ENCODE measurements at regions not wholly inside any gene's neighbourhood (a gene's known extent, or its start where the extent isn't known, plus 50 kb on each side); places are given as distances from the start of the nearest gene placed in this dataset.

DNA sequence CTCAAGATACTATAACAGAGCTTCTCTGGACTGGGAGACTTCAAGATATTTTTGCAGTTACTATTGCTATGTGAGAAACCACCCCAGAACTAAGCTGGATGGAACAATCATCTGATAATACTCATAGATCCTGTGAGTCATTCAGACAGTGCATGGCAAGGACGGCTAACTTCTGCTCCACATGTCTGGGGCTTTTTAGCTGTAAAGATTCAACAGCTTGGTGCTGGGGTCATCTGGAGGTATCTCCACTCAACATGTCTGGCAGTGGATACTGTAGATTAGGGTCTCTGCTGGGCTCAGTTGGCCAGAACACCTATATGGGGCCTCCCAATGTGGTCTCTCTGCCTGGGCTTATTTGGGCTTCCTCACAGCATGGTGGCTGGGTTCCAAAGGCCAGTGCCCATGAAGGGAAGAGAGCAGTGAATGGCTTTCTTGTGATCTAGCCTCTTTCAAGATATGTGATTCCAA lies 117.3 kb upstream of the SLC7A14 start:
- intact Hi-C loops (cut with micrococcal nuclease; ENCODE audit: unreplicated experiment) = no loop called here
- Histone ChIP-seq H3K27ac (ENCODE audit: low read depth, low read length, poor library complexity, severe bottlenecking) (no peak overlapping the region), H3K4me1 (ENCODE audit: insufficient read depth, low read length, poor library complexity, severe bottlenecking) (no peaks in the 10 kb centered on the region), H3K4me3 (ENCODE audit: low read depth, low read length, poor library complexity, severe bottlenecking) (no peak overlapping the region), H3K36me3 (ENCODE audit: insufficient read depth, low read length) (no peaks in the 10 kb centered on the region), H3K9me2 (ENCODE audit: insufficient read depth, low read length) (no peaks in the 10 kb centered on the region), H3K79me2 (ENCODE audit: insufficient read depth, low read depth, low read length) (no peaks in the 10 kb centered on the region), H3K9me3 (ENCODE audit: low read length) (no peaks in the 10 kb centered on the region), H4K20me1 (ENCODE audit: insufficient read depth, low read length) (no peaks in the 10 kb centered on the region), H2AFZ (ENCODE audit: low read length) (no peak overlapping the region), H3K4me2 (ENCODE audit: low read length) (no peak overlapping the region)
- TF ChIP-seq EZH2phosphoT487 (IDR thresholded peaks at IDR 0.05; ENCODE audit: borderline replicate concordance, low read depth, low read length) = no peak
- TF ChIP-seq, protein P1, sequence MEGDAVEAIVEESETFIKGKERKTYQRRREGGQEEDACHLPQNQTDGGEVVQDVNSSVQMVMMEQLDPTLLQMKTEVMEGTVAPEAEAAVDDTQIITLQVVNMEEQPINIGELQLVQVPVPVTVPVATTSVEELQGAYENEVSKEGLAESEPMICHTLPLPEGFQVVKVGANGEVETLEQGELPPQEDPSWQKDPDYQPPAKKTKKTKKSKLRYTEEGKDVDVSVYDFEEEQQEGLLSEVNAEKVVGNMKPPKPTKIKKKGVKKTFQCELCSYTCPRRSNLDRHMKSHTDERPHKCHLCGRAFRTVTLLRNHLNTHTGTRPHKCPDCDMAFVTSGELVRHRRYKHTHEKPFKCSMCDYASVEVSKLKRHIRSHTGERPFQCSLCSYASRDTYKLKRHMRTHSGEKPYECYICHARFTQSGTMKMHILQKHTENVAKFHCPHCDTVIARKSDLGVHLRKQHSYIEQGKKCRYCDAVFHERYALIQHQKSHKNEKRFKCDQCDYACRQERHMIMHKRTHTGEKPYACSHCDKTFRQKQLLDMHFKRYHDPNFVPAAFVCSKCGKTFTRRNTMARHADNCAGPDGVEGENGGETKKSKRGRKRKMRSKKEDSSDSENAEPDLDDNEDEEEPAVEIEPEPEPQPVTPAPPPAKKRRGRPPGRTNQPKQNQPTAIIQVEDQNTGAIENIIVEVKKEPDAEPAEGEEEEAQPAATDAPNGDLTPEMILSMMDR (conservative IDR thresholded peaks at IDR 0.05; ENCODE audit: low read length) = no peak
- no TSS peak for BruUV-seq (replicated peaks)
- no peak for DNase-seq (ENCODE audit: low spot score)
- POLR2A ChIA-PET = interaction anchor here (1.0 kb wide), 1 partner anchor 10 kb away, joined by 3 read pairs; no protein-coding TSS in a partner anchor
- CTCF ChIA-PET (ENCODE audit: unreplicated experiment) = no interaction called here

DNA sequence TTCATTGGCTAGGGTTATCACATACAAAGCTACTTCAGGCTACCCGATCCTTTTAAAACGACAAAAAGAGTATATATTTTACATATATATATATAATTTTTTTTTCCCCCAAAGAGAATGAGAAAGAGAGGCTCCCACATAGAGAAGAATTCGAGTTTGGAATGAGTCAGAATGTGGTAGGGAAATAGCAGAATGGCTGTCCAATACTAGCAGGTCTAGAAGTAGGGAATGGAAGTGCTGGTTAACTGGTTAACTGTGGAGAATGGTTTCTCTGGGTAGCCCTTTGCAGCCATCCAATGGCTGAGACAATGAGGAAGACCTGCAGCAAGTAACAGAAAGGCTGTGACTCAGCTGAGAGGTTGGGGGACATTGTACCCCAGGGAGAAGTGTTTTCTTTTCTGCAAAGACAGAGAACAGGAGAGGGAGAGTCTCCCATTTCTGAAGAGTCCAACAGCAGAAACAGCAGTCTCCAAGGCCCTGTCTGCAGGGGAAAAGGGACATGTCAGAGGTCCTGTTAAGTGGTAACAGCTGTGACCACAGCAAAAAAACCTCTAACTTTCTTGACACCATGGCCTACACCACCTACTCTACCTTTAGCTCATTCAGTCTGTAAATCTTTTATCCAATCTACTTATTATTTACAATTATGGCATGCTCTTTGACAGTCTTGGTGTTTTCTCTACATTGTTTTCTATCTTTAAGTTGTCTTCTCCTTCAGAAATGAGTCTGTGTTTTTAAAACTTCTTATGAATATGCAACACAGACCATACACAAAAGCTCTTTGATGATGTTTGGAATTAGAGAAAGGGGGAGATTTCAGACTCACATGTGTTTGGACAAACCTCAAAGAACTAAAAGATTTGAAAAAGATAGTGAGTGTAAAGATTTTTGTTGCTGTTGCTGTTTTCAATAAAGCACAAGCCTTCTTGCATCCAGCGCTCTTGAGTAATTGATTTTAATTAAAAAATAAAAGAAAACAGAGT lies 116.1 kb upstream of the SLC7A14 start:
- intact Hi-C loops (cut with micrococcal nuclease; ENCODE audit: unreplicated experiment) = no loop called here
- H4K20me1 ChIP-seq (ENCODE audit: insufficient read depth, low read length) = no peaks in the 10 kb centered on the region
- no peak for DNase-seq (ENCODE audit: low spot score)
- H3K4me3 ChIP-seq (ENCODE audit: low read depth, low read length, poor library complexity, severe bottlenecking) = no peak overlapping the region
- H3K4me2 ChIP-seq (ENCODE audit: low read length) = no peak overlapping the region
- H3K9me3 ChIP-seq (ENCODE audit: low read length) = no peaks in the 10 kb centered on the region
- ChIA-PET POLR2A (interaction anchor here (0.5 to 1.6 kb wide), 4 partner anchors 12 to 380 kb away, joined by 3 to 5 read pairs (median 3); no protein-coding TSS in a partner anchor), CTCF (ENCODE audit: unreplicated experiment) (no interaction called here)
- TF ChIP-seq, protein P1 (conservative IDR thresholded peaks at IDR 0.05; ENCODE audit: low read length) = no peak
- TF ChIP-seq EZH2phosphoT487 (IDR thresholded peaks at IDR 0.05; ENCODE audit: borderline replicate concordance, low read depth, low read length) = no peak
- H3K27ac ChIP-seq (ENCODE audit: low read depth, low read length, poor library complexity, severe bottlenecking) = no peak overlapping the region
- no peak overlapping the region for H2AFZ ChIP-seq (ENCODE audit: low read length)
- no peaks in the 10 kb centered on the region for H3K9me2 ChIP-seq (ENCODE audit: insufficient read depth, low read length)
- no peaks in the 10 kb centered on the region for H3K4me1 ChIP-seq (ENCODE audit: insufficient read depth, low read length, poor library complexity, severe bottlenecking)
- BruUV-seq (replicated peaks) = no TSS peak
- no peaks in the 10 kb centered on the region for H3K79me2 ChIP-seq (ENCODE audit: insufficient read depth, low read depth, low read length)
- no peaks in the 10 kb centered on the region for H3K36me3 ChIP-seq (ENCODE audit: insufficient read depth, low read length)

- DNase-seq (ENCODE audit: low spot score) = no peak
These were observed 114.2 kb upstream of the SLC7A14 start for GRCh38 chr3:170700054-170700404.

More at GRCh38 chr3:170700054-170700404, 114.2 kb upstream of the SLC7A14 start:
- H3K36me3 ChIP-seq (ENCODE audit: insufficient read depth, low read length) = no peaks in the 10 kb centered on the region
- H3K9me3 ChIP-seq (ENCODE audit: low read length) = no peaks in the 10 kb centered on the region
- no peak for TF ChIP-seq EZH2phosphoT487 (IDR thresholded peaks at IDR 0.05; ENCODE audit: borderline replicate concordance, low read depth, low read length)
- TF ChIP-seq, protein P1 (conservative IDR thresholded peaks at IDR 0.05; ENCODE audit: low read length) = no peak
- no peaks in the 10 kb centered on the region for H3K9me2 ChIP-seq (ENCODE audit: insufficient read depth, low read length)
- BruUV-seq (replicated peaks) = no TSS peak
- no peaks in the 10 kb centered on the region for H4K20me1 ChIP-seq (ENCODE audit: insufficient read depth, low read length)
- H2AFZ ChIP-seq (ENCODE audit: low read length) = no peak overlapping the region
- no peak overlapping the region for H3K4me3 ChIP-seq (ENCODE audit: low read depth, low read length, poor library complexity, severe bottlenecking)
- POLR2A ChIA-PET = no interaction called here
- CTCF ChIA-PET (ENCODE audit: unreplicated experiment) = no interaction called here
- H3K4me2 ChIP-seq (ENCODE audit: low read length) = no peak overlapping the region
- no peak overlapping the region for H3K27ac ChIP-seq (ENCODE audit: low read depth, low read length, poor library complexity, severe bottlenecking)
- intact Hi-C loops (cut with micrococcal nuclease; ENCODE audit: unreplicated experiment) = no loop called here
- H3K79me2 ChIP-seq (ENCODE audit: insufficient read depth, low read depth, low read length) = no peaks in the 10 kb centered on the region
- H3K4me1 ChIP-seq (ENCODE audit: insufficient read depth, low read length, poor library complexity, severe bottlenecking) = no peaks in the 10 kb centered on the region

Measured in OCI-LY7 (cell line).